ENCODE measurements at regions not wholly inside any gene's neighbourhood (a gene's known extent, or its start where the extent isn't known, plus 50 kb on each side); places are given as distances from the start of the nearest gene placed in this dataset.

DNA sequence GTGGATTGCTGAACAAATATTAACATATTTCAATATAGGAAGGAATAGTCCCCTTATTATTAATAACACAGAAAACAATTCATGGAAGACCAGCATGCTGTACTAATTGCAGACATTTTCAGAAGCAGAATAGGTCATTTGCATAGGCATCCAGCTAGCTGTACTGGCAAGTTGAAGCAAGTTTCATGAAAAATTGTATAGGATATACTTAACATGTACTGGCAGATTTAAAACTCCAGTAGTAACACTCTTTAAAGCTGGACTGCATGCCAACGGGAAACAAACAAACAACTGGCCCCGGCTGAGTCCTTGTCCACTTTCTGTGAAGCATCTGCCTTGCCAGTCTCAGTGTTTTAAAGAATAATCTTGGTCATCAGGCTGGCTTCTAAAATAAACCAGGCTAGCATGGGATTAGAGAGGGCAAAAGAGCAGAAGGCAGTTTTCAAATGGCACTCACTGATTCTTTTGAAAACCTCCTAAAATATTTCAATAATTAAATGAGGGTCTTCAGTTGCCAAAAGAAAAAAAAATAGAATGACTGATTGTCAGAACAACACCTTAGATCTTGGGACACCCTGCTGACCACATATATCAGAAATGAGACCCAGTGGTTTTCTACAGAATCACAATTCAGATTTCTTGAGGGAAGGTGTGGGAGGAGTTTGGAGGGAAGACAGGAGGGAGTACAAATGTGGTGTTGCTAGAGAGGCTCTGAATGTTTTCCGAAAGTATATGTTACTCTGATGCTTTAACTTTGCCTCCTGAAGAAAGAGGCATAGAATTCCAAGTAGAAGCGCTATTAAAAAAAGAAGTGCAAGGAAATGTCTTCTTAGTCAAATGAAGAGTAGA lies 122.5 kb upstream of the KRAS start:
- Mint-ChIP-seq H3K27me3 (ENCODE audit: unreplicated experiment) (no peaks in the 10 kb centered on the region), H3K4me3 (ENCODE audit: low read depth, unreplicated experiment) (no peak overlapping the region), H3K4me1 (ENCODE audit: low read depth, unreplicated experiment) (no peaks in the 10 kb centered on the region), H3K9me3 (ENCODE audit: low read depth, unreplicated experiment) (no peaks in the 10 kb centered on the region), H3K36me3 (ENCODE audit: insufficient read depth, unreplicated experiment) (no peaks in the 10 kb centered on the region), H3K27ac (ENCODE audit: unreplicated experiment) (no peak overlapping the region)
- CTCF ChIA-PET, result interaction anchor here (0.7 kb wide), 1 partner anchor 1287 kb away, joined by 4 read pairs; no protein-coding TSS in a partner anchor
- no peak for DNase-seq
- intact Hi-C loops (cut with micrococcal nuclease; ENCODE audit: unreplicated experiment), result no loop called here
- TF ChIP-seq, protein P1, sequence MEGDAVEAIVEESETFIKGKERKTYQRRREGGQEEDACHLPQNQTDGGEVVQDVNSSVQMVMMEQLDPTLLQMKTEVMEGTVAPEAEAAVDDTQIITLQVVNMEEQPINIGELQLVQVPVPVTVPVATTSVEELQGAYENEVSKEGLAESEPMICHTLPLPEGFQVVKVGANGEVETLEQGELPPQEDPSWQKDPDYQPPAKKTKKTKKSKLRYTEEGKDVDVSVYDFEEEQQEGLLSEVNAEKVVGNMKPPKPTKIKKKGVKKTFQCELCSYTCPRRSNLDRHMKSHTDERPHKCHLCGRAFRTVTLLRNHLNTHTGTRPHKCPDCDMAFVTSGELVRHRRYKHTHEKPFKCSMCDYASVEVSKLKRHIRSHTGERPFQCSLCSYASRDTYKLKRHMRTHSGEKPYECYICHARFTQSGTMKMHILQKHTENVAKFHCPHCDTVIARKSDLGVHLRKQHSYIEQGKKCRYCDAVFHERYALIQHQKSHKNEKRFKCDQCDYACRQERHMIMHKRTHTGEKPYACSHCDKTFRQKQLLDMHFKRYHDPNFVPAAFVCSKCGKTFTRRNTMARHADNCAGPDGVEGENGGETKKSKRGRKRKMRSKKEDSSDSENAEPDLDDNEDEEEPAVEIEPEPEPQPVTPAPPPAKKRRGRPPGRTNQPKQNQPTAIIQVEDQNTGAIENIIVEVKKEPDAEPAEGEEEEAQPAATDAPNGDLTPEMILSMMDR (IDR thresholded peaks at IDR 0.05; ENCODE audit: unreplicated experiment), result no peak
- BruUV-seq (replicated peaks), result no TSS peak

DNA sequence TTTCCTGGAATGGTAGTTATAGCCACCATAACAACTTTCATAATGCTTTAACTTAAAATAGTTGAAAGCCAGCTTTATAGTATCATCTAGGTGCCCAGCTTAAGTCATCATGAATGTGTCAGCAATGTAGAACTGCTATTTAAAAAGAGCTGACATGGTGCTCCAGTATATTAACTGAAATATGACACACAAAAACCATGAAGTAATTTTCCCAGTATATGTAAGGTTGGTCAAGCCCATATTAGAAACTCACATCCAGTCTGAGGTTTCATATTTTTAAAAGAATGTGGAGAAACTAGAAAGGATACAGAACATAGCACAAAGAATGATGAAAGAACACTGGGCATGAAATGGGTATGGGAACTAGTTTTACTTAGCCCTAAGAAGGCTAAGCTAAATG lies 121.3 kb upstream of the KRAS start:
- Mint-ChIP-seq H3K27ac (ENCODE audit: unreplicated experiment) (no peak overlapping the region), H3K27me3 (ENCODE audit: unreplicated experiment) (no peaks in the 10 kb centered on the region), H3K9me3 (ENCODE audit: low read depth, unreplicated experiment) (no peaks in the 10 kb centered on the region), H3K4me3 (ENCODE audit: low read depth, unreplicated experiment) (no peak overlapping the region), H3K4me1 (ENCODE audit: low read depth, unreplicated experiment) (no peaks in the 10 kb centered on the region), H3K36me3 (ENCODE audit: insufficient read depth, unreplicated experiment) (no peaks in the 10 kb centered on the region)
- TF ChIP-seq, protein P1 (IDR thresholded peaks at IDR 0.05; ENCODE audit: unreplicated experiment), result no peak
- CTCF ChIA-PET, result no interaction called here
- BruUV-seq (replicated peaks), result no TSS peak
- no peak for DNase-seq
- intact Hi-C loops (cut with micrococcal nuclease; ENCODE audit: unreplicated experiment), result no loop called here

DNA sequence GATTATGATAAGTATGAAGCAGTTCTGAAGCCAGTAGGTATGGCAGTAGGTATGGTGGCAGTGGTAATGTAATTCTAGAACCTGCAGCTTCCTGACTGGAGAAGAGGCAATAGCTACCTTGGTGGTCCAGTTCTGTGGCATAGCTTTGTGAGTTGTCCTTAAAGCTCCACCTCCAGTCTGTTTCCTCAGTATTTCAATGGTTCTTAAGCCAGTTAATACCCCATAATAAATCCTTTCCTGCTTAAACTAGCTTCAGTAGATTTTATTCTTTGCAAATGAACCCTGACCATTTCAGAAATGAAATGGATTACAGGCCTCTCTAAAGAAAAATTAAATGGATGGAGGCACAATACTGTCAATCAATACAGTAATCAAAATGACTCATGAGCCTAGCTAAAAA lies 117.8 kb upstream of the KRAS start:
- Mint-ChIP-seq H3K4me3 (ENCODE audit: low read depth, unreplicated experiment) (no peak overlapping the region), H3K27ac (ENCODE audit: unreplicated experiment) (no peak overlapping the region), H3K9me3 (ENCODE audit: low read depth, unreplicated experiment) (no peaks in the 10 kb centered on the region), H3K27me3 (ENCODE audit: unreplicated experiment) (no peaks in the 10 kb centered on the region), H3K4me1 (ENCODE audit: low read depth, unreplicated experiment) (no peaks in the 10 kb centered on the region), H3K36me3 (ENCODE audit: insufficient read depth, unreplicated experiment) (no peaks in the 10 kb centered on the region)
- intact Hi-C loops (cut with micrococcal nuclease; ENCODE audit: unreplicated experiment), result no loop called here
- CTCF ChIA-PET, result no interaction called here
- no TSS peak for BruUV-seq (replicated peaks)
- TF ChIP-seq, protein P1 (IDR thresholded peaks at IDR 0.05; ENCODE audit: unreplicated experiment), result no peak
- no peak for DNase-seq

DNA sequence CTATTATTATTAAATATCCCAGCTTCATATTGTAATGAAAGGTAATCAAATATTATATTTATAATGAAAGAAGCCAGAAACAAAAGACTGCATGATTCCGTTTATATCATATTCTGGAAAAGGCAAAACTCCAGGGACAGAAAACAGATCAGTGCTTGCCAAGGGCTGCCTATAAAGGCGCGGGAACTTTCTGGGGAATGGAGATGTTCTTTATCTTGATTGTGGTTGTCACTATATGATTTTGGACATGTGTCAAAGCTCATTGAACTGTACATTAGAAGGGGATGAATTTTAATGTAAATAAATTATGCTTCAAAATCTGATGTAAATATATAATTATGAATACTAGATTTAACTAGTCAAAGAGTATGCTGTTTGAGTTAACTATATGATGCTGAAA lies 115.4 kb upstream of the KRAS start:
- no TSS peak for BruUV-seq (replicated peaks)
- H3K27me3 Mint-ChIP-seq (ENCODE audit: unreplicated experiment), result no peaks in the 10 kb centered on the region
- H3K4me3 Mint-ChIP-seq (ENCODE audit: low read depth, unreplicated experiment), result no peak overlapping the region
- H3K9me3 Mint-ChIP-seq (ENCODE audit: low read depth, unreplicated experiment), result no peaks in the 10 kb centered on the region
- CTCF ChIA-PET, result interaction anchor here (0.6 kb wide), 1 partner anchor 82 kb away, joined by 3 read pairs; no protein-coding TSS in a partner anchor
- no peaks in the 10 kb centered on the region for H3K36me3 Mint-ChIP-seq (ENCODE audit: insufficient read depth, unreplicated experiment)
- TF ChIP-seq, protein P1 (IDR thresholded peaks at IDR 0.05; ENCODE audit: unreplicated experiment), result no peak
- no peaks in the 10 kb centered on the region for H3K4me1 Mint-ChIP-seq (ENCODE audit: low read depth, unreplicated experiment)
- H3K27ac Mint-ChIP-seq (ENCODE audit: unreplicated experiment), result no peak overlapping the region
- intact Hi-C loops (cut with micrococcal nuclease; ENCODE audit: unreplicated experiment), result no loop called here
- no peak for DNase-seq
